ENCODE measurements at regions not wholly inside any gene's neighbourhood (a gene's known extent, or its start where the extent isn't known, plus 50 kb on each side); places are given as distances from the start of the nearest gene placed in this dataset.

DNA sequence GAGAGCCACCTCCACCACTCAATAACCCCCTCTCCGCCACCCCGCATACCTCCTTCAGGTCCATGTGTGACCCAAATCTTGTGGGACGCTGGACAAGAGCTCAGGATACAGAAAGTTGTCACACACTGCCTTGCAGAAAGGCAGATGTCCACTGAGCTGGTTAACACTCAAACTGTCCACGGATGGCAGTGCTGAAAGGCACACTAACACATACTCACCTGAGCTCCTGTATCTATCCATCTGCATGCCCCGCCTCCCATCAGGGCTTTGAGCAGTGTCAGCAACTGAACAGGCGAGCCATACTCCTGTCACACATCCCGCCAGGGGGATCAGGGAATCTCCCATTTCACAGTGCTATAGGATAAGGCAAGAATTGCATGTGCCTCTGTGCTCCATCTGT, 642.0 kb downstream of the GALC start:
- no peak overlapping the region for H3K4me3 Mint-ChIP-seq
- ChIA-PET POLR2A (no interaction called here), CTCF (no interaction called here)
- H3K27me3 Mint-ChIP-seq: no peaks in the 10 kb centered on the region
- peaks cover 18% of the 10 kb centered on the region for H3K9me3 Mint-ChIP-seq
- intact Hi-C loops (cut with micrococcal nuclease): no loop called here
- no peaks in the 10 kb centered on the region for H3K4me1 Mint-ChIP-seq (ENCODE audit: low read depth)
- no peaks in the 10 kb centered on the region for H3K36me3 Mint-ChIP-seq
- no peak for DNase-seq
- no peak overlapping the region for H3K27ac Mint-ChIP-seq

DNA sequence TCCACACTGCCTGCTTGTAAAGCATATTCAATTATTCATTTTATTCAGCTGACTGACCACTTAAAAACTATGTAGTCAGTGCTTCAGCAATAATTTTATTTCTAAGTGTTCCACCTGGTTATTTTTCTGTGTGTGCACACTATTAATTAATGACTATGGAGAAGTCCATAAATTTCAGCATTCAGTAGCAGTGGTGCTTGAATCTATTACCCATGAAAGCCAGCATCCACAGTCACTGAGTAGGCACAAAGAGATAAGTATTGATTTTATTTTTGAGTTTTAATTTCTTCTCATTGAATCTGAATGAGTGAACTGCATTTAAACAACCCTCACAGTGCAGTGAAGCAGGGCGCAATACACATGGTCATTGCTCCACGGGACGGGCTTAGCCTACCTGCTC, 643.1 kb downstream of the GALC start:
- intact Hi-C loops (cut with micrococcal nuclease): no loop called here
- Mint-ChIP-seq H3K27me3 (no peaks in the 10 kb centered on the region), H3K27ac (no peak overlapping the region), H3K36me3 (no peaks in the 10 kb centered on the region), H3K4me3 (no peak overlapping the region), H3K9me3 (peaks cover 15% of the 10 kb centered on the region), H3K4me1 (ENCODE audit: low read depth) (no peaks in the 10 kb centered on the region)
- ChIA-PET CTCF (no interaction called here), POLR2A (no interaction called here)
- DNase-seq: no peak

DNA sequence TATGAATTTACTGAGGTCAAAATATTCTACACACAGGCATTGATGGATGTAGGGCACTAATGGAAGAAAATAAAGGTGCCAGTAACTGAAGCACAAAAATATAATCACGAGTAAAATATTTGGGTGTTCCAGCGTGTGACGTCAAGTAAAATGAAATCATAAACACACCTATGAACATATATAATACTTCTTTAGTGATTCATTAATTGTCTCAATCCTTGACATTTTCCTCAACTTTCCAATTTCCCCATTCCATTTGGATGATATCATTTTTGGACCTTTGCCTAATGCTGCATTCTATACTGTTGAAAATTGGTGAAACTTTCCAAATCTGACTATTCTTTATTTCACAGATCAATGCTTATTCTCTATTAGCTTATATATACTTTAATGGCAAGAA, 649.3 kb downstream of the GALC start:
- H3K36me3 Mint-ChIP-seq: no peaks in the 10 kb centered on the region
- ChIA-PET CTCF (no interaction called here), POLR2A (no interaction called here)
- H3K27me3 Mint-ChIP-seq: no peaks in the 10 kb centered on the region
- no peak for DNase-seq
- peaks cover 10% of the 10 kb centered on the region for H3K9me3 Mint-ChIP-seq
- intact Hi-C loops (cut with micrococcal nuclease): no loop called here
- no peak overlapping the region for H3K4me3 Mint-ChIP-seq
- no peak overlapping the region for H3K27ac Mint-ChIP-seq
- no peaks in the 10 kb centered on the region for H3K4me1 Mint-ChIP-seq (ENCODE audit: low read depth)

DNA sequence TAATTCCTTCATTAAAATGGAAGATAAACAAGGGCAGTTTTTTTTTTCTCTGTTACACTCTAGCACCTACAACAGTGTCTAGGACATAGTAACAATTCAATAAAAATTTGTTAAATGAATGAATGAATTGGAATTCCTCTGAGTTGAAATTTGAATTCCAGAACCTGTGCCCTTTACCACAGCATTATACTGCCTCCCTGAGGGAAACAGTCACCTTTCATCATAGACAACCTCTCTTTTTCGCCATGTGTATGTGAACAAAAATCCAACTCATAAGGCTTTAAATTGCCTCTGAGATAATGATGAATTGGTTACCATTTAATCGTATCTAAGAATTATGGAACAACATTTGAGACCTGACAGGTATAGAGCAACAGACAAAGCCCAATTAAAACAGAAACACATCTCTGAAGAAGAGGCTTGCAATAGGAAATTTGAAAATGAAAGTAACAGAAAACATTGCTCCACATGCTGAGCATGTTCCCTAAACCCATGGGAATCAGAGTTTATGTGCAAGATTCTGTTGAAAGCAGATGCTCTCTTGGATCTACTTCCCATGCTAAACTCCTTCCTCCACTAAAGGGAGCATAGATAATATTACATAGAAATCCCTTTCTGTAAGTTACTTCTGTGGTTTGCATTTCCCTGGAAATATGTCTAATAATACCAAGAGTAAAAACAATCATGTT, 657.8 kb downstream of the GALC start:
- Mint-ChIP-seq H3K9me3 (peaks cover 3% of the 10 kb centered on the region), H3K27me3 (no peaks in the 10 kb centered on the region), H3K36me3 (no peaks in the 10 kb centered on the region), H3K4me1 (ENCODE audit: low read depth) (no peaks in the 10 kb centered on the region), H3K27ac (no peak overlapping the region), H3K4me3 (no peak overlapping the region)
- ChIA-PET CTCF (no interaction called here), POLR2A (no interaction called here)
- intact Hi-C loops (cut with micrococcal nuclease): no loop called here
- no peak for DNase-seq

DNA sequence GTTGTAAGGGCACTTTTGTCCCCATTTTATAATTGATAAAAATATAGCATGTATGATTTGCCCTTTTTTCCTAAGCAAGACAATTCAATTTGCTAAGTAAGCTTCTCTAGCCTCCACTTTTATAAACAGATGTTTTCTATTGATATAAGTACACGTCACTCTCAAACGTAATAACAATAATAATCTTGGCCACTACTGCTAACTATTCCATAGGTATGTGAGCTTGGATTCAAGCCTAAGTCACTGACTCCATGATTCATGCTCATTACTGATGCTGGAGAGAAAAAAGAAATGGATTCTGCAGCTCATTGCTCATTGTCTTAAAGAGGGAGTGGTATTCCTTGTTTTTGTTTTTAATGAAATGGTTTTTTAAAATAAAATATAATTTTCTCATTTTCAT, 661.0 kb downstream of the GALC start:
- H3K36me3 Mint-ChIP-seq: no peaks in the 10 kb centered on the region
- peaks cover 3% of the 10 kb centered on the region for H3K9me3 Mint-ChIP-seq
- POLR2A ChIA-PET: no interaction called here
- no peak overlapping the region for H3K27ac Mint-ChIP-seq
- intact Hi-C loops (cut with micrococcal nuclease): no loop called here
- CTCF ChIA-PET: no interaction called here
- no peaks in the 10 kb centered on the region for H3K27me3 Mint-ChIP-seq
- H3K4me3 Mint-ChIP-seq: no peak overlapping the region
- DNase-seq: no peak
- no peaks in the 10 kb centered on the region for H3K4me1 Mint-ChIP-seq (ENCODE audit: low read depth)

DNA sequence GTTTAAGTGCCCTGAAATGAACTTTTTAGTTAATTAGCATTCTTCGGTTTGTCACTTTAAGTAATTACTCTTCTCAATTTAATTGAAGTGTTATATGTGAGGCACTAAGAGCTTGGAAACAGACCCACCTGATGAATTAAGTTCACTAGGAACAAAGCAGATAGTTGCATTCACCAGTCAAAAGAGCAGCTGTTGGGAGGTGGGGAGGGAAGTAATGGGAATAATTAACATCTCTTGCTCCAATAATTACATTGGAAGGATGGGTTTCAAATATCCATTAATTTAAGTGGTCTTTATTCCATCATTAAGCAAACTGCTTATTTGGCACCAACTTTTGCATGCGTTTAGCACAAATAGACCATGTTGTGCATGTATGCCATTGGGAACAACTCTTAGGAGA, 667.2 kb downstream of the GALC start:
- Mint-ChIP-seq H3K4me3 (no peak overlapping the region), H3K9me3 (peaks cover 15% of the 10 kb centered on the region), H3K36me3 (no peaks in the 10 kb centered on the region), H3K4me1 (ENCODE audit: low read depth) (no peaks in the 10 kb centered on the region), H3K27me3 (no peaks in the 10 kb centered on the region), H3K27ac (no peak overlapping the region)
- DNase-seq: no peak
- ChIA-PET CTCF (no interaction called here), POLR2A (no interaction called here)
- intact Hi-C loops (cut with micrococcal nuclease): no loop called here

DNA sequence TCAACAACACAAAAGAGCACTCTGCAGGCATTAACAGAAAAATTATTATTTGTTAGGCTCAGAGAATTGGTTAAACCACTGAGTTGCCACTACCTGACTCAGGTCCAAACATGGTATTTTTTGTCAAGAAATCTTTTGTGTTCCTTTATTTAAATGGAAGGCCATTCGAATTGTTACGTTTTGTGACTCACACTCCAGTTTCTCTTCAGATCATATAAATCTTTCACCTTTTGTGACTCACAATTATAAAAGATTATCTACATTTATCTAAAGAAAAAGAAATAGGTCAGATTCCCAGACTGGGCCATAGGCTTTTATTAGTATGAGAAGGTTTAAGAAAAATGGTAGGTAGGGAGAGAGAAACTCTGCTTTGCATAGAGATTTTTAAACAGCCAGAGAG, 669.8 kb downstream of the GALC start:
- intact Hi-C loops (cut with micrococcal nuclease): no loop called here
- H3K9me3 Mint-ChIP-seq: peaks cover 18% of the 10 kb centered on the region
- H3K4me1 Mint-ChIP-seq (ENCODE audit: low read depth): no peaks in the 10 kb centered on the region
- H3K36me3 Mint-ChIP-seq: no peaks in the 10 kb centered on the region
- DNase-seq: no peak
- ChIA-PET CTCF (no interaction called here), POLR2A (no interaction called here)
- H3K4me3 Mint-ChIP-seq: no peak overlapping the region
- no peak overlapping the region for H3K27ac Mint-ChIP-seq
- no peaks in the 10 kb centered on the region for H3K27me3 Mint-ChIP-seq

DNA sequence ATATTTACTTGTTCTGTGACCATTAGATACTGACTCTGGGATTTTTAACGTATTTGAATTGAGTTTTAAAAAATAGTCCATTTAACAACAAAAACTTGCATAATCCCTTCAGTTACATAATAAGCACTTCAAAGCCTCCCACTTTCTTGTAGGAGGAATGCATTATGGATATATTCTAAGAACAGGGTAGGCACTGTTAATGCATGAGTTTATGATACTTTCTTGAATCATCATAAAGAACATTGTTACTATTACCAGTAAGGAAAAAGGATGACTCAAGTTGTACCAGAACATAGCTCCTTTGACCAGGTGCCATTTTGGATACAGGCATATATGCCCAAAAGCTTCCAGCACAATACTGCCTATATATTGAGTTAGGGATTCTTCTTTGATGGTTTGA, 671.4 kb downstream of the GALC start:
- ChIA-PET CTCF (no interaction called here), POLR2A (no interaction called here)
- peaks cover 23% of the 10 kb centered on the region for H3K9me3 Mint-ChIP-seq
- no peaks in the 10 kb centered on the region for H3K36me3 Mint-ChIP-seq
- H3K27ac Mint-ChIP-seq: no peak overlapping the region
- no peak for DNase-seq
- H3K4me1 Mint-ChIP-seq (ENCODE audit: low read depth): no peaks in the 10 kb centered on the region
- intact Hi-C loops (cut with micrococcal nuclease): no loop called here
- H3K27me3 Mint-ChIP-seq: no peaks in the 10 kb centered on the region
- no peak overlapping the region for H3K4me3 Mint-ChIP-seq

DNA sequence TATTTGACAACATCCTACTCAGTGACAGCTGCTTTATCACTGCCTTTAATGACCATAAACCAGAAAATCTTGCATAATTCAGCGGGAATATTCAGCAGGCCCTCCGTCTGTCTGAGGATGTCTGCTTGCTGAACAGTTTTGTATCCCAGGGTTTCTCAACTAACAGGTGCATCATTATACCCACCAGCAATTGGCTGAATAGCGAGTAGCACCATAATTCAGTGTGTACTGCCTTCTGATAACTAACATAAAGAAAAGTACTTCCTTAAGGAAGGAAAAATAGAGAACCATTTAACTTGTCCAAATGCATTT, 680.1 kb downstream of the GALC start:
- no peak overlapping the region for H3K4me3 Mint-ChIP-seq
- intact Hi-C loops (cut with micrococcal nuclease): no loop called here
- H3K27ac Mint-ChIP-seq: no peak overlapping the region
- no peaks in the 10 kb centered on the region for H3K27me3 Mint-ChIP-seq
- ChIA-PET POLR2A (no interaction called here), CTCF (no interaction called here)
- peaks cover 18% of the 10 kb centered on the region for H3K9me3 Mint-ChIP-seq
- no peak for DNase-seq
- H3K36me3 Mint-ChIP-seq: no peaks in the 10 kb centered on the region
- H3K4me1 Mint-ChIP-seq (ENCODE audit: low read depth): no peaks in the 10 kb centered on the region

DNA sequence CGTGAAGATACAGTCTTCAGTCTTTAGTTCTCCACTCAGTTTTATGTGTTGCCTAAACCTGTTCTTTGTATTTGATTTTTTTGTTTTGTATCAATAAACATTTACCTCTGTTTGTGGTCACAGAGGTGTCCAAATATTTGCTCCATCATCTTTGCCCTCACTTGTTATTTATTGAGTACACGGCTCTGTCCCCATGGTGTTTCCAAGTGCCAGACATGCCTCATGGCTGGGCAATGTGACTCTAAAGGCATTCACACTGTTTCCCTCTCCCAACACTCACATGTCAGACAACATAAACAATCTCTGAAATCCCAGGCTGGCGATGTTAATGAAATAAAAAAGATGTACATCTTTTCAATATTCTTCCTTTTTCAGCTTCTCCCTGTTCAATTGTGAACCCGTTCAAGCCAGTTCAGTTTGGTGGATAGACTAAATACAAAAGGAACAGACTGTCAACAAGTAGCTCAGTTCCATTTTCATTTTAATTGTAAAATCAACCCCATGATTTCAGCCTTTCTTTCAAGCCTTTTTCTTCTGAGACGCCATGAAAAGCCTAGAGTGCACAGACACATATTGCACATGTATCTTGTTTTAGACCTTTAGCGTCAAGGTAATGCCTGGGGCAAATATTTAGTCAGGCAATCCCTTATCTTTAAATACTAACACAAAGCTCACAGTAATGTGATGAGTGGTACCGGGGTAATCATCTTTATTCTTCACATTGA, 680.7 kb downstream of the GALC start:
- Mint-ChIP-seq H3K9me3 (peaks cover 15% of the 10 kb centered on the region), H3K36me3 (no peaks in the 10 kb centered on the region), H3K27ac (no peak overlapping the region), H3K4me1 (ENCODE audit: low read depth) (no peaks in the 10 kb centered on the region), H3K27me3 (no peaks in the 10 kb centered on the region), H3K4me3 (no peak overlapping the region)
- no peak for DNase-seq
- intact Hi-C loops (cut with micrococcal nuclease): no loop called here
- POLR2A ChIA-PET: no interaction called here
- CTCF ChIA-PET: no interaction called here

DNA sequence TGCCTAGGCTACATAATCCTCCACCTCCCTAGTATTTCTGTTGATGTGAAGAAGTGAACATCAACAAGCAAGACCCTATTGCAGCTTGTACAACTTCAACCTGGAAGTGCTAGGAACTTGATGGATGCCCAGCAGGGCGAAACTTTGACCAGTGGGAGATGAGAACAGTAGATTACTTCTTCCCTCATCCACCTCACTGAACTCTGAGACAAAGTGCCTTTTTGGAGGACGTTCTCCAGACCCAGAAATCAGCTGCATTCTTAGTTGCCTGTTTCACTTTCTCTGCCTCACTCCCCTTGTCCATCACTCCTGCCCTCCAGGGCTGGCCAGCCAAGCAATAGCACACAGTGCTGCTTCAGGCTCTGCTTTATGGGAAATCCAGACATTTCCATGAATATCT, 683.4 kb downstream of the GALC start:
- no peak for DNase-seq
- CTCF ChIA-PET: no interaction called here
- peaks cover 9% of the 10 kb centered on the region for H3K9me3 Mint-ChIP-seq
- no peaks in the 10 kb centered on the region for H3K4me1 Mint-ChIP-seq (ENCODE audit: low read depth)
- H3K27ac Mint-ChIP-seq: no peak overlapping the region
- no peaks in the 10 kb centered on the region for H3K36me3 Mint-ChIP-seq
- intact Hi-C loops (cut with micrococcal nuclease): no loop called here
- POLR2A ChIA-PET: no interaction called here
- no peaks in the 10 kb centered on the region for H3K27me3 Mint-ChIP-seq
- no peak overlapping the region for H3K4me3 Mint-ChIP-seq

DNA sequence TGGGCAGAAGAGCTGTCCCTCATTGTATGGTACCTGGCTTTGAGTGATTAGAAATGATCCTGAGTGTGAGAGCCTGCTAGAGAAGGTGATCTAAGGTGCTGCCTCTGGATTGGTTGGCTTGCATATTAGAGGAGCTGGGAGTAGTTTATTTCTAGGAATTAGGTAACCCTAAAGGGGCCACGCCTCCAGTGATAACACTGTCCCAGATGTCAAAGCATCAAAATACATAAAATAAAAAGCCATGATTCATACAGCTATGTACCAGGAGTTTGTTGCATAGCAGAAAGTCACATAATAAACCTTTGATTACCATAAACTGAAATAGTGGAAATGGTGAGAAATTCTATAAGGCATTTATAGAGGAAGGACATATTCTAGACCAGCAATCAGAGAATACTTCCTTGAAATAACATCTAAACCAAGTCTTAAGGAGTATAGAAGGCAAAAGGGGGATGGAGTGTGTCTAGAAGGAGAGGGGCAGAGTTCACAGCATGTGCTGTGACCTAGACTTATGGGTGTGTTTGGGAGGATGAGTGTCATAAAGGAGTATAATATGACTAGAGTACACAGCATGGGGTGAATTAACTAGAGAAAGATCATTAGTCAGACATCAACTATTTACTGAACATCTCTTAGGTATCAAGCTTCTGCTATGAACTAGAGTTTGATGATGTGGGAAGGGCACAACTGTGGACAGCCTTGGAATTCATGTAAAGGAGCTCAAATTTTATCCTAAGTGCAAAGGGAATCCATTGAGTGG, 686.4 kb downstream of the GALC start:
- intact Hi-C loops (cut with micrococcal nuclease): no loop called here
- H3K27ac Mint-ChIP-seq: no peak overlapping the region
- no peak for DNase-seq
- no peaks in the 10 kb centered on the region for H3K4me1 Mint-ChIP-seq (ENCODE audit: low read depth)
- H3K4me3 Mint-ChIP-seq: no peak overlapping the region
- ChIA-PET POLR2A (no interaction called here), CTCF (no interaction called here)
- H3K9me3 Mint-ChIP-seq: no peaks in the 10 kb centered on the region
- no peaks in the 10 kb centered on the region for H3K27me3 Mint-ChIP-seq
- no peaks in the 10 kb centered on the region for H3K36me3 Mint-ChIP-seq

DNA sequence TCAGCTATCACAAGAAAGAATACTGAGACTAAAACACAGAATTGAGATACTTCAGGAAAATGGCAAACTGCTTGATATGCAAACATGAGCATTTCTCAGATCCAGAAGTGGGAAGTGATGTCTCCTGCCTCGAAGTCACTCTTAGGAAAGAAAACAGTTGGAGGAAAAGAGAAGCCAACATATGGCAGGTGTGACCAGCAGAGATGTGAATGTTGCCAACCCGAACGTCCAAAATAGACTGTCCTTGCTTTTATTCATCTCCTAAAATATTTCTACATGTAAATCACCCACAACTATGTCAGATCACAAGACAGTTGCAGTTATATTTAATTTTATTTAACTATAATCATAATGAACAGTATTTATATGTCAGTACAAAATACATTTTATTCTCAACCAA, 687.6 kb downstream of the GALC start:
- ChIA-PET CTCF (no interaction called here), POLR2A (no interaction called here)
- Mint-ChIP-seq H3K4me1 (ENCODE audit: low read depth) (no peaks in the 10 kb centered on the region), H3K9me3 (peaks cover 4% of the 10 kb centered on the region), H3K4me3 (no peak overlapping the region), H3K27ac (no peak overlapping the region), H3K27me3 (no peaks in the 10 kb centered on the region), H3K36me3 (no peaks in the 10 kb centered on the region)
- DNase-seq: no peak
- intact Hi-C loops (cut with micrococcal nuclease): no loop called here
